ENCODE measurements at regions not wholly inside any gene's neighbourhood (a gene's known extent, or its start where the extent isn't known, plus 50 kb on each side); places are given as distances from the start of the nearest gene placed in this dataset.

DNA sequence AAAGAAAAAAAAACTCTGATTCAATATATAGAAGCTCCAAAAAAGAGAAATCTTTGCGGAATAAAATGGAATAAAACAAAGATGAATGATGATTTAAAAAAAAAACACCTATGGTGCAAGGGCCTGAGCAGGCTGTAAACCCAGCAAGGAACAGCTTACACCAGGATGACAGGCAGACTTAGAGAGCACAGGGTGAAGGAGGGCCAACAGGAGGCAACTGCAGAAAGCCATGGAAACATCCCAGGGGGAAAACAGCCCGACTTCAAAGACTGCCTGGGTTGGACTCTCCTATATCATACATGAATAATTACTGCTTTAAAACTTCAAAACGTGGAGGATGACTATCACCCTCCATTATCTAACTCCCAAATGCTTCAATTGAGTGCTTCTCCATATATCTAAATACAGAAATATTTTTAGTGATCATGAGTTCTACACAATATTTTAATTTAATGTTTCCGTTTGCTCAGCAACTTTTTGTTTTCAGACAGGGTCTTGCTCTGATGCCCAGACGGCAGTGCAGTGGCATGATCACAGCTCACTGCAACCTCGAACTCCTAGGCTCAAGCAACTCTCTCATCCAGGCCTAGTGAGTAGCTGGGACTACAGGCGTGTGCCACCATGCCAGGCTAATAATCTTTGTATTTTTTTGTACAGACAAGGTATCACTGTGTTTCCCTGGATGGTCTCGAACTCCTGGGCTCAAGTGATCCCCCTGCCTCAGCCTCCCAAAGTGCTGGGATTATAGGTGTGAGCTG lies 456.2 kb downstream of the TBL1XR1 start:
- H3K4me2 ChIP-seq: no peak overlapping the region
- no peaks in the 10 kb centered on the region for H3K36me3 ChIP-seq
- no peaks in the 10 kb centered on the region for H4K20me1 ChIP-seq
- H3K4me1 ChIP-seq: peaks cover 0 to 3% (median 0%) of the 10 kb centered on the region in 10 experiments; a peak in 1 of 20 replicates
- no peaks in the 10 kb centered on the region for H3K9me3 ChIP-seq (replicated peaks in 1 of 11)
- no peak for TF ChIP-seq Cebpa-rat (IDR thresholded peaks at IDR 0.05)
- no peak overlapping the region for H3K9ac ChIP-seq
- no peak overlapping the region for H3K27ac ChIP-seq
- H3K4me3 ChIP-seq: no peak overlapping the region
- H3K27me3 ChIP-seq: no peaks in the 10 kb centered on the region

GRCh38 chr3:176739159-176739558 lies 458.1 kb downstream of the TBL1XR1 start:
- Histone ChIP-seq H3K4me3 (no peak overlapping the region), H3K36me3 (no peaks in the 10 kb centered on the region), H3K4me2 (no peak overlapping the region), H3K27ac (no peak overlapping the region), H3K4me1 (peaks cover 0 to 5% (median 0%) of the 10 kb centered on the region in 10 experiments; a peak in 1 of 20 replicates), H3K9me3 (replicated peaks in 1 of 11) (no peaks in the 10 kb centered on the region), H3K27me3 (no peaks in the 10 kb centered on the region), H3K9ac (no peak overlapping the region), H4K20me1 (no peaks in the 10 kb centered on the region)
- TF ChIP-seq Cebpa-rat (IDR thresholded peaks at IDR 0.05): no peak

GRCh38 chr3:176737480-176738110 lies 459.7 kb downstream of the TBL1XR1 start:
- Histone ChIP-seq H3K9me3 (replicated peaks in 1 of 11) (no peaks in the 10 kb centered on the region), H4K20me1 (no peaks in the 10 kb centered on the region), H3K4me1 (peaks cover 0 to 5% (median 0%) of the 10 kb centered on the region in 10 experiments; a peak in 1 of 20 replicates), H3K36me3 (no peaks in the 10 kb centered on the region), H3K27ac (no peak overlapping the region), H3K9ac (no peak overlapping the region), H3K4me2 (no peak overlapping the region), H3K4me3 (no peak overlapping the region), H3K27me3 (no peaks in the 10 kb centered on the region)
- no peak for TF ChIP-seq Cebpa-rat (IDR thresholded peaks at IDR 0.05)

DNA sequence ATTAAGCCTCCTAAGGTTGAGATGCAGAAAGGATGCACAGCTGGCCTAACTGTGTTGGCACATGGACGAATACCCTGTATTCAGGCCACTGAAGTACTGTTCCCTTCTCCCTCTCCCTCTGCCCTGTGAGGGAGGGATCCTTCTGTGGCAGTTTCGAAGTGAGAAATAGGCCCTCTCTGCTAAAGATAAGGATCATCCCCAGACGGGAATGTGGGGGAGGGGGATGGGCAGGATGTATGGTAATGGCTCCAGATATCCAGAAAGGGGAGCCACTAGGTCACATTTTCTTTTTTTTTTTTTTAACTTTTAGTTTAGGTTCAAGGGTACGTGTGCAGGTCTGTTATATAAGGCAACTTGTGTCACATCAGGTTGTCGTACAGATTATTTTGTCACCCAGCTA lies 463.1 kb downstream of the TBL1XR1 start:
- Histone ChIP-seq H3K27me3 (no peaks in the 10 kb centered on the region), H3K9me3 (replicated peaks in 1 of 11) (peaks cover 0 to 5% (median 0%) of the 10 kb centered on the region in 11 experiments; a peak in 4 of 22 replicates), H3K4me1 (peaks cover 0 to 5% (median 0%) of the 10 kb centered on the region in 10 experiments; a peak in 1 of 20 replicates), H3K36me3 (no peaks in the 10 kb centered on the region), H3K9ac (no peak overlapping the region), H3K4me2 (no peak overlapping the region), H3K27ac (no peak overlapping the region), H3K4me3 (no peak overlapping the region), H4K20me1 (no peaks in the 10 kb centered on the region)
- TF ChIP-seq Cebpa-rat (IDR thresholded peaks at IDR 0.05): no peak

- Histone ChIP-seq H3K4me2 (no peak overlapping the region), H3K9me3 (replicated peaks in 1 of 11) (peaks cover 0 to 8% (median 0%) of the 10 kb centered on the region in 11 experiments; a peak in 2 of 22 replicates), H3K9ac (no peak overlapping the region), H3K36me3 (no peaks in the 10 kb centered on the region), H3K4me1 (no peaks in the 10 kb centered on the region), H3K4me3 (no peak overlapping the region), H3K27ac (no peak overlapping the region), H3K27me3 (no peaks in the 10 kb centered on the region), H4K20me1 (no peaks in the 10 kb centered on the region)
- no peak for TF ChIP-seq Cebpa-rat (IDR thresholded peaks at IDR 0.05)
Measured at GRCh38 chr3:176724394-176724759, 472.9 kb downstream of the TBL1XR1 start.

- H3K9me3 ChIP-seq (replicated peaks in 1 of 11): peaks cover 0 to 8% (median 0%) of the 10 kb centered on the region in 11 experiments; a peak in 2 of 22 replicates
- no peak overlapping the region for H3K27ac ChIP-seq
- H3K9ac ChIP-seq: no peak overlapping the region
- H3K4me3 ChIP-seq: no peak overlapping the region
- H3K36me3 ChIP-seq: no peaks in the 10 kb centered on the region
- no peaks in the 10 kb centered on the region for H3K27me3 ChIP-seq
- H3K4me1 ChIP-seq: no peaks in the 10 kb centered on the region
- no peak overlapping the region for H3K4me2 ChIP-seq
- TF ChIP-seq Cebpa-rat (IDR thresholded peaks at IDR 0.05): no peak
- no peaks in the 10 kb centered on the region for H4K20me1 ChIP-seq
Measured at GRCh38 chr3:176723758-176724393, 473.4 kb downstream of the TBL1XR1 start.

DNA sequence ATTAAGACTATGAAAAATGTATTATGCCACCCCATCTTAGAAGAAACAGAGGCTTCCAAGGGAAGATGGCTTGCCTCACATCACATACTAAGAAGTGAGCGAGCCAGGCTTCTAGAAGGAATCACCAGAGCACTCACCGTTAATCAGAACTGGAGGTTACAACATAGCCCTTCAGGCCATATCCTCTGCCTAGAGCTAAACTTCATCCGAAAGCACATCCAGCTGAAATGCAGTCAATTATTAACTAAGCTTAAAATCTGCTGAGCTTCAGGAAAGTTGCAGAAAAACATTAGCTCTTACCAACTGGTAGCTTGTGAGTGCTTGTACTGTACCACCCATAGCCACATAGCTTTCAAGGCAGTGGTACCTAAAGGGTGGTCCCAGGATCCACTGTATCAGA lies 483.2 kb downstream of the TBL1XR1 start:
- Histone ChIP-seq H4K20me1 (no peaks in the 10 kb centered on the region), H3K36me3 (no peaks in the 10 kb centered on the region)

GRCh38 chr3:176712191-176712590 lies 485.1 kb downstream of the TBL1XR1 start:
- TF ChIP-seq Cebpa-rat (IDR thresholded peaks at IDR 0.05): no peak
- Histone ChIP-seq H3K27me3 (no peaks in the 10 kb centered on the region), H3K4me1 (no peaks in the 10 kb centered on the region; a peak in 1 of 20 replicates), H3K4me3 (no peak overlapping the region), H3K9me3 (replicated peaks in 1 of 11) (no peaks in the 10 kb centered on the region; a peak in 1 of 22 replicates), H3K9ac (no peak overlapping the region), H3K27ac (no peak overlapping the region), H4K20me1 (no peaks in the 10 kb centered on the region), H3K4me2 (no peak overlapping the region), H3K36me3 (no peaks in the 10 kb centered on the region)

More for the DNA sequence above, 483.2 kb downstream of the TBL1XR1 start:
- no peaks in the 10 kb centered on the region for H3K9me3 ChIP-seq (replicated peaks in 1 of 11)
- no peaks in the 10 kb centered on the region for H3K27me3 ChIP-seq
- no peak overlapping the region for H3K4me3 ChIP-seq
- H3K4me2 ChIP-seq: no peak overlapping the region
- no peak overlapping the region for H3K9ac ChIP-seq
- no peaks in the 10 kb centered on the region; a peak in 1 of 20 replicates for H3K4me1 ChIP-seq
- no peak for TF ChIP-seq Cebpa-rat (IDR thresholded peaks at IDR 0.05)
- no peak overlapping the region for H3K27ac ChIP-seq

GRCh38 chr3:176699288-176699687 lies 498.0 kb downstream of the TBL1XR1 start:
- Histone ChIP-seq H3K4me2 (no peak overlapping the region), H4K20me1 (no peaks in the 10 kb centered on the region), H3K4me3 (no peak overlapping the region), H3K27me3 (no peaks in the 10 kb centered on the region), H3K27ac (no peak overlapping the region), H3K9ac (no peak overlapping the region), H3K4me1 (no peaks in the 10 kb centered on the region), H3K36me3 (no peaks in the 10 kb centered on the region), H3K9me3 (replicated peaks in 1 of 11) (no peaks in the 10 kb centered on the region)
- no peak for TF ChIP-seq Cebpa-rat (IDR thresholded peaks at IDR 0.05)

All from BLaER1 treated with 17β-estradiol and CSF1 and Interleukin-3, amounts not matched to agents 10 nM and 100 nM (cell line).